ENCODE measurements at regions not wholly inside any gene's neighbourhood (a gene's known extent, or its start where the extent isn't known, plus 50 kb on each side); places are given as distances from the start of the nearest gene placed in this dataset.

- no peak for TF ChIP-seq CTCF (IDR thresholded peaks at IDR 0.05)
- TF ChIP-seq POLR2A (IDR thresholded peaks at IDR 0.05), result no peak
These were observed 343.2 kb upstream of the NR2F2 start for GRCh38 chr15:95987299-95987698.

Data from uterus (tissue), 2 donors.